ENCODE measurements at regions not wholly inside any gene's neighbourhood (a gene's known extent, or its start where the extent isn't known, plus 50 kb on each side); places are given as distances from the start of the nearest gene placed in this dataset.

DNA sequence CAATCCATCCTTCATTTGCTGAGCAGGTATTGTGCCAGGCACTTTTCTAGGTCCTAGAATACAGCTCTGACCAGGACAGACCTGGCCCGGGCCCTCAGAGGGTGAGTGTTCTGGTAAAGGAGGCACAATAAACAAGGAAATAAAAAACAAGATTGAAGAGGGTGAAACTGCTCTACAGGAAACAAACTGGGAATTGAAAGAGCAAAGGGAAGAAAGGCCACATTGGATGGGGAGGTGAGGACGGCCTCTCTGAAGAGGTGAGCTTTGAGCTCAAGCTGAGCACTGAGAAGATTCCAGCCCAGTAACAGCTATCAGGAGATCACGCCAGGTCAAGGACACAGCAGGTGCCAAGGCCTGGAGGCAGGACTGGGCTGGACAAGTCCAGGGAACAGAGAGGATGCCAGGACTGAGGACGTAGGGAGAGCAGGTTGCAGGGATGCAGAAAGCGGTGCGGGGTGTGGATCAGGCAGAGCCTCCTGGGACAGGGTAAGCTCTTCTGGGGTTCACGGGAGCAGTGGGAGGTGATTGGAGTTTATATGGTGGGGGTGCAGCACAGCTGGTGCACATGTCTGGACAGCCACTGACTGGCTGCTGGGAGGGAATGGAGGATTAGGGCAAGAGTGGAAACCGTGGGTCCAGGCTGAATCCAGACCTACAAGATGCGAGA lies 433.3 kb downstream of the PREX1 start:
- Mint-ChIP-seq H3K4me3 (no peak overlapping the region), H3K27me3 (peaks cover 11% of the 10 kb centered on the region), H3K4me1 (peaks cover 0 to 3% (median 0%) of the 10 kb centered on the region in 3 donors), H3K36me3 (no peaks in the 10 kb centered on the region), H3K27ac (peak overlapping the region in 1 of 3 donors; percentile 48), H3K9me3 (peaks cover 4 to 17% (median 11%) of the 10 kb centered on the region in 3 donors)

DNA sequence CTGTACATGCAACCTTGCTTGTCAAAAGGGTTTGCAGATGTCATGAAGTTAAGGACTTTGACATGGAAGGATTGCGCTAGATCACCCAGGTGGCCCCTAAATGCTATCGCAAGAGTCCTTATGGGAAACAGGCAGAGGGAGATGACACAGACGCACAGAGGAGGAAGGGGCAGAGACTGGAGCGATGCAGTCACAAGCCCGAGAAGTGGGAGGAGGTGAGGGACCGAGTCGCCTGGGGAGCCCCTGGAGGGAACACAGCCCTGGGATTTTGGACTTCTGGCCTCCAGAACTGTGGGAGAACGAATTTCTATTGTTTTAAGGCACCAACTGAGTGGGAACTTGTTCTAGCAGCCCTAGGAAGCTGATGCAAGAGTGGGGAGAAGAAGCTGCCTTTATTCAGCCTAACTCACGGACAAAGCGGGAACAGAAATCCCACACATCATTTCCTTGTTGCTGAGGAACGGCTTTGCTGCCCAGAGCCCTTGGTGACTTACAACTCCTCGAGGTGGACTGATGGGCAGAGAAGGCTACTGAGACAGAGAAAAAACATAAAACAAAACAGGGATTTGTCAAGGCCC lies 434.0 kb downstream of the PREX1 start:
- no peak overlapping the region for H3K4me3 Mint-ChIP-seq
- H3K27me3 Mint-ChIP-seq: peaks cover 9% of the 10 kb centered on the region
- peaks cover 0 to 3% (median 0%) of the 10 kb centered on the region in 3 donors for H3K4me1 Mint-ChIP-seq
- no peaks in the 10 kb centered on the region for H3K36me3 Mint-ChIP-seq
- H3K9me3 Mint-ChIP-seq: peaks cover 4 to 17% (median 11%) of the 10 kb centered on the region in 3 donors
- no peak overlapping the region for H3K27ac Mint-ChIP-seq

DNA sequence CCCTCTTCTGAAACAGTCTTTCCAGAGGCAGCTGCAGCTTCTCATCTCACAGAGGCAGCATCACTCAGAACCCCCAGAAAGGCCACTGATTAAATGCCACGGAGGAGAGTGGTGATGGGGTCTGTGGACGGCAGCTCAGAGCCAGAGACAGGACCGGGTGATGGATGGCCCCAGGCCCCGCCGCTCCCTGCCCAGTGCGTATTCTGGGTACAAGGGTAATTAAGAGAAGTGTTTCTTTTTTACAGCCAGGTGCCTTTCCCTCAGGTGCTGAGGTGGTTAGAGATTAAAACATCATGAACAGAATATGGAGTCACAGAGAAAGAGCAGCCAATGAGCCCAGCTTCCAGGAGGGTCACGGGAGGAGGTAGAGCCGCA lies 434.5 kb downstream of the PREX1 start:
- no peak overlapping the region for H3K4me3 Mint-ChIP-seq
- no peak overlapping the region for H3K27ac Mint-ChIP-seq
- peaks cover 0 to 3% (median 0%) of the 10 kb centered on the region in 3 donors for H3K4me1 Mint-ChIP-seq
- H3K36me3 Mint-ChIP-seq: no peaks in the 10 kb centered on the region
- peaks cover 4 to 17% (median 11%) of the 10 kb centered on the region in 3 donors for H3K9me3 Mint-ChIP-seq
- peaks cover 9% of the 10 kb centered on the region for H3K27me3 Mint-ChIP-seq

DNA sequence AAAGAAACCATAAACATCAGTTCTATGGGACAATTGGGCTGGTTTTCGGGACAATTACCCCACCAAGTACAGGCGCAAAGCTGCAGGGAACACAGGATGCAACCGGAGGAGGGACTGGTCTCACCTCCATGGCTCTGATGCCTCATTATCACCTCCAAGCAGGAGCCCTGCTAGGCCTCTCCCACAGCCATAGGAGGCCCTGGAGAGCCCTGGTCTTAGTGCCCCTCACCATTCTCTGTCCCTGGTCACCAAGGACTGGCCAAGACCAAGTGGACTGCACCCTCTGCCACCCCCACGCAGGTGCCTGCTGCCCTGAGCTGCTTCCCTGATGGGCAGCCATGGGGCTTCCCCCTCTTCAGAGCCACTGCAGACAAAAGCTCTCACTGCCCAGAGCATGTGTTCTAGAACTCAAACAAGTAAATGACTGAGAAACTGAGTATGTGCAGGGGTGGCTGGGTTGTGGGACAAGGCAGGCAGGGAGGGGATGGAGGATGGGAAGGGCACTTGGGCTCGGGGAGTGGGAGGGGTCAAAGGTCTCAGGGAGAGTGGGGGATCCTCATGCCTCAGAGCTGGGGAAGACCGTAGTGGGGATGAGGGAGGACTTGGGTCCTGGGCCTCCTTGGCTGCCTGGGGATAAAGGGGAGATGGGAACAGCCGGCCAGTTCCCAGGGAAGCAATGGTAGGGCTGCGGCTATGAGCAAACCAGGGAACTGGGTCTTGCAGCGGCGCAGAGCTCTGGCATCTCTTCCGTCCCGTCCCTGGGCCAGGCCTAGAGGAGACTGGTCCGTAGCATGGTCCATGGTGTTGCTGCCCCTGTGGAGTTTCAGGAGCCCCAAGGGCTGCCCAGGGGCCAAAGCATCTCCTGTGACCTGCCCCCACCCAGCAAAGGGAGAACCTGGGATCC lies 435.1 kb downstream of the PREX1 start:
- H3K4me1 Mint-ChIP-seq: peaks cover 0 to 3% (median 0%) of the 10 kb centered on the region in 3 donors
- peak overlapping the region in 1 of 3 donors; percentile 67 for H3K27ac Mint-ChIP-seq
- no peaks in the 10 kb centered on the region for H3K36me3 Mint-ChIP-seq
- peaks cover 4 to 17% (median 11%) of the 10 kb centered on the region in 3 donors for H3K9me3 Mint-ChIP-seq
- H3K4me3 Mint-ChIP-seq: peak overlapping the region in 1 of 4 donors; percentile 68
- H3K27me3 Mint-ChIP-seq: peaks cover 9% of the 10 kb centered on the region

DNA sequence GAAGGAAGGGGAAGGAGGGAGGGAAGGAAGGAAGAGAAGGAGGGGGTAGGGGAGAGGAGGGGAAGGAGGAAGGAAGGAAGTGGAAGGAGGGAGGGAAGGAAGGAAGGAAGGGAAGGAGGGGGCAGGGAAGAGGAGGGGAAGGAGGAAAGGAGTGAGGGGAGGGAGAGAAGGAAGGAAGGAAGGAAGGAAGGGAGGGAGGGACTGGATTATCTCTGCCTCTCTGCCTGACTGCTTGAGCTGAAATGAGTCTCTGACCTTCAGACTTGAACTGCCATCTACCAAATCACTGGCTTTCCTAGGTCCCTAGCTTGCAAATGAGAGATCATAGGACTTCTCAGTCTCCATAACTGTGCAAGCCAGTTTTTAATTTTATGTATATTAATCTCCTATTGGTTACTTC lies 436.8 kb downstream of the PREX1 start:
- Mint-ChIP-seq H3K36me3 (no peaks in the 10 kb centered on the region), H3K9me3 (peaks cover 4 to 17% (median 11%) of the 10 kb centered on the region in 3 donors), H3K4me3 (no peak overlapping the region), H3K4me1 (peaks cover 0 to 3% (median 0%) of the 10 kb centered on the region in 3 donors), H3K27ac (no peak overlapping the region), H3K27me3 (peaks cover 2% of the 10 kb centered on the region)

DNA sequence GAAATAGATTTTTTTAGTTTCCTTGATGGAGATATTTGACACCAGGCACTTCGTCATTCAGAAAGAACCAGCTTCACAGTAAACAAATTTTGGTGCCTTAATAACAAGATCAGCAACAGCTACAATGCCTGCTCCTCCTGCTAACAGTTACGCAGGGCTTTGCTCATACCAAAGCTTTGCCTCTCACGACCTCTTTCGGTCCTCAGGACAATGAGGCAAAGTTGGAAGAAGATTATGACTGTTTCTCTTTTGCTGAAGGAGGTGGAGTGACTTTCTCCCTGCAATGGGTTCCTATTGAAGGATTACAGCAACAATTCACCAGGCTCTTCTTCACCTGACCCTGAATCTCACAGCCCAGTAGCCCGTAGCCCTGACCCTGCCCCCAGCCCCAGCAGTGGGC lies 440.1 kb downstream of the PREX1 start:
- Mint-ChIP-seq H3K27ac (no peak overlapping the region), H3K36me3 (no peaks in the 10 kb centered on the region)

DNA sequence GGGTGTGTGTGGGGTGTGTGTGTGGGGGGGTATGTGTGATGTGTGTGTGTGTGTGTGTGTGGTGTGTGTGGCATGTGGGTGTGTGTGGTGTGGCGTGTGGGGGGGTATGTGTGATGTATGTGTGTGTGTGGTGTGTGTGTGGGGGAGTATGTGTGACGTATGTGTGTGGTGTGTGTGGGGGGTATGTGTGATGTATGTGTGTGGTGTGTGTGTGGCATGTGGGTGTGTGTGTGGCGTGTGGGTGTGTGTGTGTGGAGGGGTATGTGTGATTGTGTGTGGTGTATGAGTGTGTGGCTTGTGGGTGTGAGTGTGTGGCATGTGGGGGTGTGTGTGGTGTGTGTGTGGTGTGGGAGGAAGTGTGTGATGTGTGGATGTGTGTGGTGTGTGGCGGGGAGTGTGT lies 442.3 kb downstream of the PREX1 start:
- Mint-ChIP-seq H3K9me3 (peaks cover 0 to 3% (median 0%) of the 10 kb centered on the region in 3 donors), H3K27ac (no peak overlapping the region), H3K27me3 (peaks cover 6% of the 10 kb centered on the region), H3K36me3 (no peaks in the 10 kb centered on the region), H3K4me1 (peaks cover 0 to 3% (median 0%) of the 10 kb centered on the region in 3 donors), H3K4me3 (peak overlapping the region in 1 of 4 donors; percentile 41)

More for the DNA sequence above, 440.1 kb downstream of the PREX1 start:
- Mint-ChIP-seq H3K27me3 (no peaks in the 10 kb centered on the region), H3K4me3 (no peak overlapping the region), H3K4me1 (peaks cover 0 to 3% (median 3%) of the 10 kb centered on the region in 3 donors), H3K9me3 (peaks cover 4 to 15% (median 11%) of the 10 kb centered on the region in 3 donors)

DNA sequence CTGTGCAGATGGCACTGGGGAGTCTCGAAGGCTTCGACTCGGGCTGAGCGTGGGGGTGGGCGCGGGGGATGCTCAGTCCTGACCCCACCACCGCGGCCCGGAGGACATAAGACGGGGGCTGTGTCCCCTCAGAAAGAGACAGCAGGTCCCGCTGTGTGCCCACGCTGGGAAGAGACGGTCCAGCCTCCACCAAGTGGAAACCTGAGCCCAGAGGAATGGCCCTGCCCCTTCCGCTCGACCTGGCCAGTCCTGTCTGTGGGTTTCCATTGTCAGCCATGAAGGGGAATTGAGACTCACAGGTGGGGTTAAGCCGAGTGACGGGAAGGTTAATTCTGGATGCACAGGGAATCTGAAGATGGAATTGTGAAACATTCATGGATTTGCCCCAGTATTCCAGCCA lies 442.7 kb downstream of the PREX1 start:
- no peak overlapping the region for H3K4me3 Mint-ChIP-seq
- H3K4me1 Mint-ChIP-seq: peaks cover 0 to 3% (median 0%) of the 10 kb centered on the region in 3 donors
- peaks cover 6% of the 10 kb centered on the region for H3K27me3 Mint-ChIP-seq
- H3K9me3 Mint-ChIP-seq: no peaks in the 10 kb centered on the region
- H3K27ac Mint-ChIP-seq: no peak overlapping the region
- H3K36me3 Mint-ChIP-seq: no peaks in the 10 kb centered on the region

DNA sequence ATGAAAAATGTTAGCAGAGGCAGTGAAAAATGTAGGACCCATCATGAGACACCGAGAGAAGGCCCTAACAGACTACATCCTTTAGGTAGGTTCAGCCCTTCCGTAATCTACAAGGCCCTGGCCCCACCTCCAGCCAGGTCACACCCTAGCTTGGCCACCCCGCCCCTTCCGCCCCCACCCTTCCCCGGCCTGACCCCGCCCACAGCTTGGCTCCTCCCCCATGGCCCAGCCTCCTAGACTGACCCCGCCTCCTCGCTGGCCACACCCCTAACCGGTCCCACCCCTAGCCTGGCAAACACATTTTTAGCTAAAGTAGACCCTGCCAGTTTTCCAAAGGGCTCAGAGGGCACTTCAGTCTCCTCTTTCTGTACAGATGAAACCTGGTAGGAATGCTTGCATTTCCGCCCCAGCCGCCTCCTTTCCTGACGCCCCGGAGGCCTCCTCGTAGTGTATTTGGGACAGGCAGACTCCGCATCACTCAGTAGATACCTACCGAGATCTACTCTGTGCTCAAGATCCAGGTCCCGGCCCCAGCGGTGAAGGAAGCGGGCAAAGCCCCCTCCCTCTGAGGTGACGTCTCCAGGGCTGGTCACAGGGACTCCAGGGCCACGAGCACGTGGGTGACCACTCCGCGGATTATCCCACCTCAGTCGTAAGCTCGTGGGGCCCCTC lies 443.5 kb downstream of the PREX1 start:
- Mint-ChIP-seq H3K9me3 (no peaks in the 10 kb centered on the region), H3K27me3 (peaks cover 6% of the 10 kb centered on the region), H3K4me1 (peaks cover 0 to 3% (median 0%) of the 10 kb centered on the region in 3 donors), H3K36me3 (no peaks in the 10 kb centered on the region), H3K4me3 (no peak overlapping the region), H3K27ac (no peak overlapping the region)

DNA sequence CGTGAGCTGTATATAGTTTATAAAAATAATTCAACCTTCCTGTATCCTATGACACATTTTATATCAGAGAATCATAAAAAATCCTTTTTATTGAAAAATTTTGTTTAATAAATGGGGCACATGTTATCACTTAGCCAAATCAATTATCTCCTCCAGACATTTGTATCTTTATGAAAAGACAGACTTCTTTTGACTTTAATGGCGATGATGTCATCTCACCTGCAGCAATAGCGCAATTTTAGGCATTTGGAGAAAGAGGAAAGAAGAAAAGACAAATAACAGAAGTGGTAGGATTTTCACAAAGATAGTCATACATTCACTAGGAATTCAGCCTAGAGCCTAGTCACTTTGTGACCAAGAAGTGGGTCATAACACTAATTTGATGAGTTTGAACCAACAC lies 444.5 kb downstream of the PREX1 start:
- Mint-ChIP-seq H3K36me3 (no peaks in the 10 kb centered on the region), H3K4me3 (no peak overlapping the region), H3K27me3 (peaks cover 6% of the 10 kb centered on the region), H3K27ac (no peak overlapping the region), H3K4me1 (peaks cover 0 to 3% (median 0%) of the 10 kb centered on the region in 3 donors), H3K9me3 (no peaks in the 10 kb centered on the region)

DNA sequence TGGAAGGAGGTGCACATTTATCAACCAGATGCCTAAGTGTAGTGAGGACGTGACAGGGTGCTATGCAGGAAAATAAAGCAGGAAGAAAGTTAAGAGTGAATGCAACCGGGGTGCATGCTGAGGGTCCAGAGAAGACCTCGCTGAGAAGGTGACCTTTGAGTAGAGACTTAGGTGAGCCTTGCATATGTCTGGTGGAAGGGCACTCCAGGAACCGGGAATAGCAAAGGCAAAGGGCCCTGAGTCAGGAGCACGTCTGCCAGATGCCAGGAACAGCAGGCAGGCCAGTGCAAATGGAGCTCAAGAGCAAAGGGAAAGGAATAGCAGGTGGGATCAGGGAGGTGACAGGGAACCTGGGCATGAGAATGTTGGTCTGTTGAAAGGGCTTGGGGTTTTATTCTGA lies 445.5 kb downstream of the PREX1 start:
- Mint-ChIP-seq H3K9me3 (no peaks in the 10 kb centered on the region), H3K4me1 (peaks cover 0 to 3% (median 0%) of the 10 kb centered on the region in 3 donors), H3K36me3 (no peaks in the 10 kb centered on the region), H3K27ac (no peak overlapping the region), H3K27me3 (peaks cover 6% of the 10 kb centered on the region), H3K4me3 (peak overlapping the region in 1 of 4 donors; percentile 69)

DNA sequence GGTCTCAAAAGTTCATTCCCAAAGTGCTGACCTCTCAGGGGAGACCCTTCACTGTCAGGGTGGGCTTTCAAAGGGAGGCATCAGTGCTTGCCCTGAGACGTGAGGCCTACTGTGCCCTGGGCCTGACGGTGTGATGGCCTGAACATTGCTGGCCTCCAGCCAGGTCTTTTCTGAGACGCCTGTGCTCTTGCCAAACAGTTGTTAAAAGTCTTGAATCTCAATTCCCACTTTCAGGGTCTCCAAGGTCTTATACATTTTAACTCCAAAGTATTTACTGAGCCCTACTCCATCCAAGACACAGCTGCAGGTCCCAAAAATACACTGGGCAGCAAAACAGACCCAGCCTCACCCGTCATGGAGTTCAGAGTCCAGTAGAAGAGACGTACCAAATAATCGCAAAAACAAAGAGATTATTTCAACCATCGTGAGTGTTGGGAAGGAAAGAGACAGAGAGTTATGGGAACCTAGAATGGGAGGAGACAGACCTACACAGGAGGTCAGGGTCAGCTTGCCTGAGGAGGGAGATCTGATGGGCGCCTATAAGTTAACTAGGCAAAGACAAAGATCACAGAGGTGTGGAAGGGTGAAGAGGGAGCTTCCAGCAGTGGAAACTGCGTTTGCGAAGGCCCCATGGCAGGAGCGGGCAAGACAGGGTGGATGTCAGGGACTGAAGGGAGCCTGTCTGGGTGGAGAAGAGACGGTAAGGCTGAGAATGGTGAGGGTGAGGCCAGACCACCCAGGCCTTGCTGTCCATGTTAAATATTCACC lies 446.3 kb downstream of the PREX1 start:
- H3K9me3 Mint-ChIP-seq: no peaks in the 10 kb centered on the region
- H3K27me3 Mint-ChIP-seq: peaks cover 8% of the 10 kb centered on the region

DNA sequence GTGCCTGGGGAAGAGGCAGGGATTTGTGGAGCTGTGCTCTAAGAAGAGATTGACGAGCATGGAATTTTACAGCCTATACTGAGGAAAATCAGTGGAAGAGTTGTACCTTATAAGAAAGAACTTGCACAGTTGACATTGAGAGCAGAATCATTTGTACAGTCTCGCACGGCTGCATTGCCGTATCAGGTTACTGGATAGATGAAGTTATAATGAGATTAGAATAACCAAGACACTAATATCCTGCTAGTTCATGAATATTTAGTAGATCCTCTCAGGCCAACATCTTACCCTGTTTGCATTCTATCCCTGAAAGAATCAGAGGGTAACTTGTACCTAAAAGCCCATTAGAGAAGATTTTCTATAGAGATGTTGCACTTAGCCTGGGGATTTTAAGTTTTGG lies 447.1 kb downstream of the PREX1 start:
- H3K4me3 Mint-ChIP-seq: no peak overlapping the region
- peaks cover 16% of the 10 kb centered on the region for H3K27me3 Mint-ChIP-seq
- H3K4me1 Mint-ChIP-seq: peaks cover 0 to 3% (median under 1%) of the 10 kb centered on the region in 3 donors
- no peak overlapping the region for H3K27ac Mint-ChIP-seq
- no peaks in the 10 kb centered on the region for H3K36me3 Mint-ChIP-seq
- H3K9me3 Mint-ChIP-seq: no peaks in the 10 kb centered on the region

More for the DNA sequence above, 446.3 kb downstream of the PREX1 start:
- peak overlapping the region in 1 of 3 donors; percentile 41 for H3K27ac Mint-ChIP-seq
- H3K4me1 Mint-ChIP-seq: peaks cover 0 to 3% (median 0%) of the 10 kb centered on the region in 3 donors
- H3K4me3 Mint-ChIP-seq: no peak overlapping the region
- no peaks in the 10 kb centered on the region for H3K36me3 Mint-ChIP-seq

All from IgD-negative memory B cell (primary cell).